GM12878 (cell line): ENCODE measurements at regions not wholly inside any gene's neighbourhood (a gene's known extent, or its start where the extent isn't known, plus 50 kb on each side); places are given as distances from the start of the nearest gene placed in this dataset.
A peak's percentile ranks its signal among the peaks of the same experiment; 100 is the strongest.

ENCODE experiments used
- ATAC-seq: fragments of 200-7000 bp; cut with Tn5 transposase; 3 replicates; pipeline ENCODE4 v1.9.1; 2020; ENCODE audit warnings: mild to moderate bottlenecking, moderate library complexity
- BruUV-seq: library from RNA; stranded (reverse); fragments of 400-500 nt; replicated peaks from 2 replicates; lab custom pipeline; 2021; lab: Mats Ljungman, UMichigan
- CTCF ChIA-PET: fragments of 300-600 bp; sonication (Branson Sonifier 250); formaldehyde crosslinking; extraction: SDS; loops from one replicate; lab custom pipeline; 2021; ENCODE audit warnings: inconsistent platforms; lab: Yijun Ruan, JAX
- POLR2A ChIA-PET: fragments of 350-600 bp; formaldehyde crosslinking; extraction: SDS; loops from one replicate; lab custom pipeline; 2021; ENCODE audit warnings: inconsistent platforms; lab: Charles Lee
- RAD21 ChIA-PET: fragments of 300-600 bp; sonication (Branson Sonifier 250); formaldehyde crosslinking; loops from one replicate; lab custom pipeline; 2023; ENCODE audit warnings: antibody characterized with exemption; ENCODE audit not compliant: unreplicated experiment; lab: Charles Lee
- SMC1A ChIA-PET: fragments of 300-600 bp; sonication (Branson Sonifier 250); formaldehyde crosslinking; loops from one replicate; lab custom pipeline; 2023; ENCODE audit not compliant: unreplicated experiment, uncharacterized antibody; lab: Charles Lee
- DNase-seq: peaks from one replicate; pipeline ENCODE4 v3.0.0-alpha.2; 2011; ENCODE audit warnings: low read depth, low spot score
- FAIRE-seq: peaks from 3 replicates; lab custom pipeline; 2011; peaks lifted over from hg19 to GRCh38; lab: Jason Lieb, UNC
- H2AFZ ChIP-seq: 2 replicates; pipeline ENCODE4 v1.6.0; 2011; ENCODE audit warnings: low read depth, low read length, control low read depth; ENCODE audit not compliant: control insufficient read depth
- H3K27ac ChIP-seq: 2 replicates; pipeline ENCODE4 v1.5.1; 2011; ENCODE audit warnings: control low read depth; ENCODE audit not compliant: control insufficient read depth, insufficient read depth
- H3K27me3 ChIP-seq, 2 experiments: replicated peaks in 1 of 2; 2 replicates each; pipeline versions ENCODE4 v1.6.0 to v1.6.1; 2011; ENCODE audit warnings: low read length in 1 of 2; ENCODE audit not compliant: control insufficient read depth in 2 of 2, insufficient read depth in 2 of 2
- H3K36me3 ChIP-seq, 2 experiments: 2 replicates each; pipeline ENCODE4 v1.5.1; 2011; ENCODE audit warnings: low read length in 1 of 2; ENCODE audit not compliant: control insufficient read depth in 2 of 2, insufficient read depth in 2 of 2
- H3K4me1 ChIP-seq: 2 replicates; pipeline ENCODE4 v1.6.1; 2011; ENCODE audit warnings: mild to moderate bottlenecking, low read length, moderate library complexity, mixed read lengths; ENCODE audit not compliant: control insufficient read depth, insufficient read depth
- H3K4me2 ChIP-seq: 2 replicates; pipeline ENCODE4 v1.6.0; 2011; ENCODE audit warnings: control low read depth; ENCODE audit not compliant: control insufficient read depth, insufficient read depth
- H3K4me3 ChIP-seq: fragments of 200-600 bp; sonication (generic); 2 replicates; pipeline ENCODE4 v1.5.1; 2016
- H3K79me2 ChIP-seq: 2 replicates; pipeline ENCODE4 v1.6.0; 2011; ENCODE audit warnings: low read length; ENCODE audit not compliant: control insufficient read depth, insufficient read depth
- H3K9ac ChIP-seq: 2 replicates; pipeline ENCODE4 v1.8.0; 2011; ENCODE audit warnings: low read length, control low read depth, mixed read lengths; ENCODE audit not compliant: control insufficient read depth, insufficient read depth
- H3K9me3 ChIP-seq: replicated peaks from 3 replicates; pipeline ENCODE4 v1.5.1; 2011; ENCODE audit warnings: mild to moderate bottlenecking, low read length; ENCODE audit not compliant: control insufficient read depth, insufficient read depth
- H4K20me1 ChIP-seq: 2 replicates; pipeline ENCODE4 v1.6.0; 2011; ENCODE audit not compliant: control insufficient read depth, insufficient read depth
- BCL11A ChIP-seq: IDR thresholded peaks from 2 replicates; pipeline ENCODE4 v1.6.1; 2011; ENCODE audit warnings: low read depth, low read length
- CREM ChIP-seq: IDR thresholded peaks from 2 replicates; pipeline ENCODE4 v1.6.1; 2014; ENCODE audit warnings: antibody characterized with exemption, low read depth
- IRF4 ChIP-seq: IDR thresholded peaks from 2 replicates; pipeline ENCODE4 v1.6.1; 2011; ENCODE audit warnings: low read depth, low read length
- MXI1 ChIP-seq: fragments of 150-350 bp; IDR thresholded peaks from 2 replicates; pipeline ENCODE4 v1.6.1; 2011; ENCODE audit warnings: low read depth, mild to moderate bottlenecking, inconsistent platforms, low read length, improper control_type of control experiment
- NFYA ChIP-seq: IDR thresholded peaks from 2 replicates; pipeline ENCODE4 v1.6.1; 2011; ENCODE audit warnings: low read depth, mild to moderate bottlenecking, low read length, improper control_type of control experiment, borderline replicate concordance
- RAD21 ChIP-seq: IDR thresholded peaks from 2 replicates; pipeline ENCODE4 v1.6.1; 2011; ENCODE audit warnings: mild to moderate bottlenecking, low read depth, low read length, moderate library complexity; ENCODE audit not compliant: insufficient read depth
- RUNX3 ChIP-seq: IDR thresholded peaks from 2 replicates; pipeline ENCODE4 v1.6.1; 2012; ENCODE audit warnings: low read length, inconsistent platforms
- SMAD1 ChIP-seq: fragments of 450-650 bp; IDR thresholded peaks from 2 replicates; pipeline ENCODE4 v1.6.1; 2018; ENCODE audit warnings: mild to moderate bottlenecking, low read depth; ENCODE audit not compliant: partially characterized antibody
- SUZ12 ChIP-seq: fragments of 200-600 bp; sonication (generic); IDR thresholded peaks from one replicate; pipeline ENCODE4 v1.6.1; 2018; ENCODE audit warnings: antibody characterized with exemption, mild to moderate bottlenecking; ENCODE audit not compliant: unreplicated experiment
- TAF1 ChIP-seq: IDR thresholded peaks from 2 replicates; pipeline ENCODE4 v1.6.1; 2011; ENCODE audit warnings: mild to moderate bottlenecking, low read depth, low read length, borderline replicate concordance
- TCF3 ChIP-seq: IDR thresholded peaks from 2 replicates; pipeline ENCODE4 v1.6.1; 2012; ENCODE audit warnings: low read depth, mild to moderate bottlenecking, low read length, borderline replicate concordance; ENCODE audit not compliant: insufficient read depth
- TCF7 ChIP-seq: IDR thresholded peaks from 2 replicates; pipeline ENCODE4 v1.6.1; 2014; ENCODE audit warnings: antibody characterized with exemption, borderline replicate concordance
- YY1 ChIP-seq: IDR thresholded peaks from 2 replicates; pipeline ENCODE4 v1.6.1; 2011; ENCODE audit warnings: low read depth, mild to moderate bottlenecking, low read length
- ZNF384 ChIP-seq: IDR thresholded peaks from 2 replicates; pipeline ENCODE4 v1.6.1; 2012; ENCODE audit warnings: low read depth, mild to moderate bottlenecking, low read length, improper control_type of control experiment, borderline replicate concordance
- WGBS: methylation state at CpG from one replicate; pipeline ENCODE4 v1.1.6; 2016; ENCODE audit warnings: low lambda C conversion rate; ENCODE audit not compliant: insufficient replicate concordance, insufficient coverage; ENCODE audit errors: missing lambda C conversion rate; 5-methylcytosine and 5-hydroxymethylcytosine counted together
- in situ Hi-C: fragments of 300-500 bp; cut with MboI; formaldehyde crosslinking; loops from 9 replicates; pipeline ENCODE4 v1.14.3; 2018; ENCODE audit warnings: mixed read lengths
- intact Hi-C: fragments of 100-400 bp; cut with micrococcal nuclease; formaldehyde crosslinking; loops from one replicate; pipeline ENCODE4 v1.14.2; 2022; ENCODE audit not compliant: unreplicated experiment
- TF ChIP-seq, protein P1 (sequence below): fragments of 450-650 bp; IDR thresholded peaks from 2 replicates; pipeline ENCODE4 v1.6.1; 2016; ENCODE audit warnings: mild to moderate bottlenecking
- TF ChIP-seq, protein P2 (sequence below): IDR thresholded peaks from 2 replicates; pipeline ENCODE4 v1.6.1; 2011; ENCODE audit warnings: borderline replicate concordance, low read depth, mild to moderate bottlenecking, moderate library complexity, low read length; ENCODE audit not compliant: insufficient read depth, poor library complexity, severe bottlenecking

GRCh38 chr5:4947106-4947505 lies 193.0 kb upstream of the ADAMTS16 start:
- CTCF ChIA-PET, result no interaction called here

DNA sequence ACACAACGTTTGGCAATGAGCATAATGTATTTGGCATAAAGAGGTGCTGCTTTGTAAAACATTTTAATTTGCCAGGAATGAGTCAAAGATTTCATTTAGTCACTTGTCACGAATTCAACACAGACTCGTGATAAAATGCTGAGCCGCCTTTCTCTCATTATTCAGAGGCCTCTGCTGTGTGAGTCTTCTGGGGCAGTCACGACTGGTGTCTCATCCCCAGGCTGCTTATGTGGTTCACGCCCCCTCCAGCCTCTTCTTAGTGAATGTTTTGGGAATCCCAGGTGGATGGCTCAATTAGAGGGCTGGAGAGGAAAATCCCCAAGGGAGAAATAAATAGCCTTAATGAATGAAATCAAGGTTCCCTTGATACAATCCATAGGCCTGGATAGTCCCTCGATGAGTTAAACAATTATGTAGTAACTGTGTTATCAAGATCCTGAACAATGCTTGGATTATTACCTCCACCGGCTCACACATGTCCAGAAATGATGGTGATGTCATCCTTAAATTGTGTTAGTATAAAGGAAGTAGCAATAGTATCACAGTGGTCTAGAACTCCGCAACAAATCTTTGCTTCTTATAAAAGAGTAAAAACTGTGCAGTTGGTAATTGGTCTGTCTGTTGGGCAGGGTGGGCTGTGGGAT lies 192.1 kb upstream of the ADAMTS16 start:
- FAIRE-seq (no peak), ATAC-seq (no peak), DNase-seq (no peak)
- Histone ChIP-seq H3K4me2 (no peak overlapping the region), H3K9me3 (no peaks in the 10 kb centered on the region), H3K4me3 (no peak overlapping the region), H3K9ac (no peak overlapping the region), H2AFZ (no peak overlapping the region), H3K4me1 (no peaks in the 10 kb centered on the region), H3K27me3 (no peaks in the 10 kb centered on the region), H4K20me1 (no peaks in the 10 kb centered on the region), H3K79me2 (no peaks in the 10 kb centered on the region), H3K27ac (no peak overlapping the region), H3K36me3 (no peaks in the 10 kb centered on the region)
- 6% methylated on average over 9 of the region's 9 CpGs for WGBS
- ChIA-PET SMC1A (no interaction called here), RAD21 (no interaction called here), POLR2A (no interaction called here), CTCF (interaction anchor here (0.7 kb wide), 1 partner anchor 8 kb away, joined by 3 read pairs; no protein-coding TSS in a partner anchor)
- in situ Hi-C loops (no loop called here), intact Hi-C loops (no loop called here)
- no peak for TF ChIP-seq TCF7
- TF ChIP-seq TCF3, result no peak
- TF ChIP-seq CREM, result no peak
- TF ChIP-seq NFYA, result no peak
- TF ChIP-seq, protein P1, sequence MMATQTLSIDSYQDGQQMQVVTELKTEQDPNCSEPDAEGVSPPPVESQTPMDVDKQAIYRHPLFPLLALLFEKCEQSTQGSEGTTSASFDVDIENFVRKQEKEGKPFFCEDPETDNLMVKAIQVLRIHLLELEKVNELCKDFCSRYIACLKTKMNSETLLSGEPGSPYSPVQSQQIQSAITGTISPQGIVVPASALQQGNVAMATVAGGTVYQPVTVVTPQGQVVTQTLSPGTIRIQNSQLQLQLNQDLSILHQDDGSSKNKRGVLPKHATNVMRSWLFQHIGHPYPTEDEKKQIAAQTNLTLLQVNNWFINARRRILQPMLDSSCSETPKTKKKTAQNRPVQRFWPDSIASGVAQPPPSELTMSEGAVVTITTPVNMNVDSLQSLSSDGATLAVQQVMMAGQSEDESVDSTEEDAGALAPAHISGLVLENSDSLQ, result no peak
- TF ChIP-seq ZNF384, result no peak
- TF ChIP-seq SMAD1, result no peak
- TF ChIP-seq, protein P2, sequence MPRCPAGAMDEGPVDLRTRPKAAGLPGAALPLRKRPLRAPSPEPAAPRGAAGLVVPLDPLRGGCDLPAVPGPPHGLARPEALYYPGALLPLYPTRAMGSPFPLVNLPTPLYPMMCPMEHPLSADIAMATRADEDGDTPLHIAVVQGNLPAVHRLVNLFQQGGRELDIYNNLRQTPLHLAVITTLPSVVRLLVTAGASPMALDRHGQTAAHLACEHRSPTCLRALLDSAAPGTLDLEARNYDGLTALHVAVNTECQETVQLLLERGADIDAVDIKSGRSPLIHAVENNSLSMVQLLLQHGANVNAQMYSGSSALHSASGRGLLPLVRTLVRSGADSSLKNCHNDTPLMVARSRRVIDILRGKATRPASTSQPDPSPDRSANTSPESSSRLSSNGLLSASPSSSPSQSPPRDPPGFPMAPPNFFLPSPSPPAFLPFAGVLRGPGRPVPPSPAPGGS, result no peak
- no peak for TF ChIP-seq TAF1
- no peak for TF ChIP-seq IRF4
- TF ChIP-seq MXI1, result no peak
- TF ChIP-seq BCL11A, result no peak
- no peak for TF ChIP-seq YY1
- TF ChIP-seq RAD21, result no peak
- no peak for TF ChIP-seq SUZ12
- no TSS peak for BruUV-seq

More at GRCh38 chr5:4947106-4947505, 193.0 kb upstream of the ADAMTS16 start:
- no TSS peak for BruUV-seq
- ATAC-seq (no peak), DNase-seq (no peak)
- Histone ChIP-seq H3K4me2 (no peak overlapping the region), H3K36me3 (no peaks in the 10 kb centered on the region), H3K27ac (no peak overlapping the region), H3K4me1 (no peaks in the 10 kb centered on the region), H3K27me3 (no peaks in the 10 kb centered on the region), H3K9me3 (no peaks in the 10 kb centered on the region)
- RAD21 ChIA-PET, result no interaction called here
- in situ Hi-C loops, result no loop called here
- TF ChIP-seq RUNX3 (peak; percentile 59; the same call in 1 of the 2 replicates), TCF3 (no peak)
- TF ChIP-seq, all 136 proteins: peak for 1
- ChIA-PET POLR2A (no interaction called here), SMC1A (no interaction called here)
- H3K9ac ChIP-seq, result no peak overlapping the region
- FAIRE-seq, result no peak
- H3K4me3 ChIP-seq, result no peak overlapping the region
- WGBS, result 0% methylated on average over 1 of the region's 1 CpG
- H4K20me1 ChIP-seq, result no peaks in the 10 kb centered on the region
- intact Hi-C loops, result no loop called here
- H3K79me2 ChIP-seq, result no peaks in the 10 kb centered on the region
- no peak overlapping the region for H2AFZ ChIP-seq
